ENCODE measurements at regions not wholly inside any gene's neighbourhood (a gene's known extent, or its start where the extent isn't known, plus 50 kb on each side); places are given as distances from the start of the nearest gene placed in this dataset.

- no peak for TF ChIP-seq CTCF (IDR thresholded peaks at IDR 0.05; ENCODE audit: low read depth, low read length)
- DNase-seq (ENCODE audit: extremely low read depth, low read depth): no peak
Observed at GRCh38 chr3:74463515-74463914, 150.9 kb downstream of the CNTN3 start.

GRCh38 chr3:74456166-74456565 is 158.3 kb downstream of the CNTN3 start:
- no peak for DNase-seq (ENCODE audit: extremely low read depth, low read depth)
- no peak for TF ChIP-seq CTCF (IDR thresholded peaks at IDR 0.05; ENCODE audit: low read depth, low read length)

- DNase-seq (ENCODE audit: extremely low read depth, low read depth): no peak
- no peak for TF ChIP-seq CTCF (IDR thresholded peaks at IDR 0.05; ENCODE audit: low read depth, low read length)
Observed at GRCh38 chr3:74447221-74447620, 167.2 kb downstream of the CNTN3 start.

- no peak for TF ChIP-seq CTCF (IDR thresholded peaks at IDR 0.05; ENCODE audit: low read depth, low read length)
- DNase-seq (ENCODE audit: extremely low read depth, low read depth): no peak
Observed at GRCh38 chr3:74445541-74445940, 168.9 kb downstream of the CNTN3 start.

- DNase-seq (ENCODE audit: extremely low read depth, low read depth): no peak
- TF ChIP-seq CTCF (IDR thresholded peaks at IDR 0.05; ENCODE audit: low read depth, low read length): no peak
Observed at GRCh38 chr3:74443102-74443501, 171.4 kb downstream of the CNTN3 start.

GRCh38 chr3:74442683-74443082 is 171.8 kb downstream of the CNTN3 start:
- DNase-seq (ENCODE audit: extremely low read depth, low read depth): no peak
- no peak for TF ChIP-seq CTCF (IDR thresholded peaks at IDR 0.05; ENCODE audit: low read depth, low read length)

- no peak for TF ChIP-seq CTCF (IDR thresholded peaks at IDR 0.05; ENCODE audit: low read depth, low read length)
- DNase-seq (ENCODE audit: extremely low read depth, low read depth): no peak
Observed at GRCh38 chr3:74442068-74442467, 172.4 kb downstream of the CNTN3 start.
